Heart left ventricle (tissue), 13 donors: ENCODE measurements at regions not wholly inside any gene's neighbourhood (a gene's known extent, or its start where the extent isn't known, plus 50 kb on each side); places are given as distances from the start of the nearest gene placed in this dataset.

Experiments
- CTCF ChIP-seq, 12 donors: fragments of 200-600 bp; sonication (generic) in 4 of 12; IDR thresholded peaks; one replicate each; pipeline versions ENCODE4 v1.5.0 to v1.8.0; 2018 to 2022; ENCODE audit warnings: antibody characterized with exemption in 12 of 12, mild to moderate bottlenecking in 5 of 12
- POLR2A ChIP-seq, 2 donors: fragments of 450-650 bp; IDR thresholded peaks; one replicate each; pipeline ENCODE4 v1.6.1; 2017; ENCODE audit warnings: antibody characterized with exemption in 2 of 2, mild to moderate bottlenecking in 2 of 2, moderate library complexity in 2 of 2
- donor health status: ischemic (EF 13 %, LVEDD 7.1; RV severe dilation, severe dysfunction).
- donor health status: DM: no; HTN: yes; CAD: no.
- donor health status: DM: no; HTN: no; CAD: no.
- donor health status: ischemic (EF 25% LVEDD 6.9; RV normal size, moderate dysfunction).
- donor health status: ischemic (EF 25% LVEDD 5.7; RV mildly dilated, moderate dysfunction).
- donor health status: ischemic (EF 35%, LVEDD 5.7; RV mildly dilated, moderate dysfunction).
- donor health status: nonischemic (EF 11% LVEDD 7.7; RV severe dilation, severe dysfunction).
- donor health status: DM: yes; HTN: yes; CAD: no.
- donor health status: PGD.
- donor health status: ischemic (EF 29% LVEDD 5.4; RV normal size, mild dysfunction).
- donor health status: nonischemic (EF 23%, LVEDD 6.1; RV moderate dilation, normal function).

- TF ChIP-seq CTCF (IDR thresholded peaks at IDR 0.05) (no peak), POLR2A (IDR thresholded peaks at IDR 0.05) (no peak)
Measured at GRCh38 chr3:110562621-110563020, 509.0 kb upstream of the NECTIN3 start.
